ENCODE measurements at regions not wholly inside any gene's neighbourhood (a gene's known extent, or its start where the extent isn't known, plus 50 kb on each side); places are given as distances from the start of the nearest gene placed in this dataset.

DNA sequence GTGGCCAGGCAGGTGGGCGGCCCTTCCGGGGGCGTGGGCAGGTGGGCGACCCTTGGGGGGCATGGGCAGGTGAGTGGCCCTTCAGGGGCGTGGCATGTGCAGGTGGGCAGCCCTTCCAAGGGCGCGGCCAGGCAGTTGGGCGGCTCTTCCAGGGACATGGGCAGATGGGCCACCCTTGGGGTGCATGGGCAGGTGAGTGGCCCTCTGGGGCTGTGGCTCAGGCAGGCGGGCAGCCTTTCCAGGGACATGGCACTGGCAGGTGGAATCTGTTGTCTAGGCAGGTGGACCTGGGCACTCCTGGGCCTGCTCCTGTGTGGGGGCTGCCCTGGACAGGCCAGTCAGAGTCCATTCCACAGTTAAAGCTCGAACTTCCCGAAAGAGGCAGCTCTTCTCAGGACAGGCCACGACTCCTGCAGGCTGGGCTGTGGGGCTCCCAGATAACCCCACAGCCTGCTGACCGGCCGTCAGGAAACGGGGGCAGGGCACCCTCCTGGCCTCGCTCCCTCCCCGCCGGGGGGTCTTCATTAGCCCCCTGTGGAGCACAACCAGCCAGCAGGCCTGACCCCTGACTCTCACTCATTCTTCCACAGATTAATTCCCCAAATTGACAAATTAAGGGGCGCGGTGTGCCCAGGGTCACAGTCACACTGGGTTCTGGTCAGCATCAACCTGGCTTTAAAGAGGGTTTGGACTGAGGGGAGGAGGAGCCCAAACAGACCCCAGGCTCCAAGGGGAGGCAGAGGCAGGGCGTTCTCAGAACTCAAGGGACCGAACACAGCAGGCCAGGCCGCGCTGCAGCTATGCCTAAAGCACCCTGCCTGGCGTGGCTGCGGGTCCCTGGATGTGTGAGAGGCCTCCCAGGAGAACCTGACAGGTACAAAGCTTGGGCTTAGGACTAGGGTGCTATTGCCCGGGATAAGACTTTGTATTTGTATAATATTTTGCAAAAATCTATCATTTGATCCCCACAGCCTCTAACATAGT, 130.0 kb downstream of the DLL1 start:
- DNase-seq (ENCODE audit: low spot score), result no peak

DNA sequence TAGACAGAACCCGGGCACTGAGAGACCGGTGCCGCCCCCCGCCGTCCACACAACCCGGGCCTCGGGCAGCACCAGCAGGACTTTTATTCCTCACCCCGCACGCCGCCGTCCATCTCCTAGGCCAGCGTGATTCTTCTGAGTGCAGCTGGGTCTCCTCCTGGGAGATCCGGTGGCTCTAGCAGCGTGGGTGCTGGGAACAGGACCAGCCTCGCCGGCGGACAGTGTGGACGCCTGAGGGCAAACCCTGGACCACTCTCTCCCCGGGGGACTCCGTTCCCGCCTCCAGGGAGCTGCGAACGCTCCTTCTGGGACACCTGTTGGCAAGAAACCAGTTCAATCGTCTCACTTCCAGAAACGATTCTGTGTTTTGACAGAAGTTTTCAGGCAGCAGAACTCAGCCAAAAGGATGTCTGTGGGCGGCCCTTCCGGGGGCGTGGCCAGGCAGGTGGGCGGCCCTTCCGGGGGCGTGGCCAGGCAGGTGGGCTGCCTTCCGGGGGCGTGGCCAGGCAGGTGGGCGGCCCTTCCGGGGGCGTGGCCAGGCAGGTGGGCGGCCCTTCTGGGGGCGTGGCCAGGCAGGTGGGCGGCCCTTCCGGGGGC, 130.7 kb downstream of the DLL1 start:
- DNase-seq (ENCODE audit: low spot score), result no peak

DNA sequence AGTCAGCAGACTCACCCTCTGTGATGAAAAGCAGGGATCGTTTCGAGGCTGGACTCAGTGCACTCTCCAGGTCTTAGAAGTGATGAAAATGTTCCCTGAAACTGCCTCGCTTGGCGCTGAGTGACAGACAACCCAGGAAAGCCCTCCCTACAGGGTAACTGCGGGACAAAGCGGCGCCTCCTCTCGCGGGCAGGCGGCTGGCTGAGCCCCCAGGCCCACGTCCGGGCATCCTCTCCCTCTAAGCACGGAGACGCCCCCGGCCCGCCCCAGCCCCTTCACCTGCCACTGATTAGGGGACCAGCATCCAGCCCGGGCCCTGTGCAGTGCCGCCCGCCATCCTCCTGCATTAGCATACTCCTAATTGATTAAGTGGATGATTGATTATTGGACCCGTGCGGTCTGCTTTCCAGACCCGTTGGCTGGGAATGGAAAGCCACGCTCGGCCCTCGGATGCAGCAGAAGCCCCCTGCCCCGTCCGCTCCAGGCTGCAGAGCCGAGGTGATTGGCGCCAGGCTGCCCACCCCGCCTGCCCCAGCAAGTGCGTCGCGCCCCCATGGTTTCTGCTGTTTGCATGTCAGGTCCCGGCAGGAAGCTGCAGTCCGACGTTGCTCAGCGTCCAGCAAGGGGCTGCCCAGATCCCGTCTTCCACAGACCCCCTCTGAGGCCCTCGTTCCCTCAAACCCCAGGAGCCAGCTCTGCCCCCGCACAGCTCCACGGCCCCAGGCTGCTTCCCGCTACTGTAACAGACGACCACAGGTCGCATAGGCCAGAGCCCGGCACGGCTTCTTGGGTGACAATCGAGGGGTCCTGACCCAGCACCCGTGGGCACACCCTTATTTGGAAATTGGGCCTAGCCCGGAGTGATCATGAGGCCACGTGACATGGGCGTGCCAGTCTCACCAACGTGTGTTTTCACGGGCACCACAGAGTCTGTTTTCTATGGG, 131.6 kb downstream of the DLL1 start:
- no peak for DNase-seq (ENCODE audit: low spot score)

- DNase-seq (ENCODE audit: low spot score), result no peak
Measured at GRCh38 chr6:170158296-170159021, 132.4 kb downstream of the DLL1 start.

GRCh38 chr6:170157567-170158218, 133.2 kb downstream of the DLL1 start:
- no peak for DNase-seq (ENCODE audit: low spot score)

GRCh38 chr6:170156448-170157375, 134.2 kb downstream of the DLL1 start:
- DNase-seq (ENCODE audit: low spot score), result no peak

DNA sequence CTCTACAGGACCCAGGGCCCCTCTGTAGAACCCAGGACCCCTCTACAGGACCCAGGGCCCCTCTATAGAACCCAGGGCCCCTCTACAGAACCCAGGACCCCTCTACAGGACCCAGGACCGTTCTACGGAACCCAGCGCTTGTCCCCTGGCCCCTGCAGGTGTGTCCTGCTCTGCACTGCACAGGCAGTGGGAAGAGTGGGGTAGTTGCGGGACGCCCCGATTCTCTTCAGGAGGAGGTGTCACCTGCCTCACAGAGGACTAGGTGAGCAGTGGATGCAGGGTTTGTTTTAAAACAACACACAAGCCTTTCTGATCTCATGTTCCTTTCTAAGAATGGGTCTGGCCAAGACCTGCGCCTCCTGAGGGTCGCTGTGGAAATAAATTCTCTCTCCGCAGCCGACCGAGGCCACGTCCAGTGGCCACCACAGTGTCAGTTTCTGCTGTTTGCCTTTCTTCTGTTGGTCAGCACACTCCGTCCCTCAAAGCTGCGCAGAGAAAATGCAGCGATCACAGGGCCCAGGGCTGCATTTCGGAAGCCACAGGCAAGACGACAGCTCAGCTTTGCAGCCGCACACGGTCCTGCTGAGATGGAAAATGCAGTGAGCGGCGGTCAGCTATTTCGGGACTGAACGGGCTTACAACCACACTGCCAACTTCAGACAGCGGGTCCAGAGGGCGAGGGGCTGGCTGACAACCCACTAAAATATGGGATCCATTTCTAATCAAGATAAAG, 135.2 kb downstream of the DLL1 start:
- DNase-seq (ENCODE audit: low spot score), result no peak

DNA sequence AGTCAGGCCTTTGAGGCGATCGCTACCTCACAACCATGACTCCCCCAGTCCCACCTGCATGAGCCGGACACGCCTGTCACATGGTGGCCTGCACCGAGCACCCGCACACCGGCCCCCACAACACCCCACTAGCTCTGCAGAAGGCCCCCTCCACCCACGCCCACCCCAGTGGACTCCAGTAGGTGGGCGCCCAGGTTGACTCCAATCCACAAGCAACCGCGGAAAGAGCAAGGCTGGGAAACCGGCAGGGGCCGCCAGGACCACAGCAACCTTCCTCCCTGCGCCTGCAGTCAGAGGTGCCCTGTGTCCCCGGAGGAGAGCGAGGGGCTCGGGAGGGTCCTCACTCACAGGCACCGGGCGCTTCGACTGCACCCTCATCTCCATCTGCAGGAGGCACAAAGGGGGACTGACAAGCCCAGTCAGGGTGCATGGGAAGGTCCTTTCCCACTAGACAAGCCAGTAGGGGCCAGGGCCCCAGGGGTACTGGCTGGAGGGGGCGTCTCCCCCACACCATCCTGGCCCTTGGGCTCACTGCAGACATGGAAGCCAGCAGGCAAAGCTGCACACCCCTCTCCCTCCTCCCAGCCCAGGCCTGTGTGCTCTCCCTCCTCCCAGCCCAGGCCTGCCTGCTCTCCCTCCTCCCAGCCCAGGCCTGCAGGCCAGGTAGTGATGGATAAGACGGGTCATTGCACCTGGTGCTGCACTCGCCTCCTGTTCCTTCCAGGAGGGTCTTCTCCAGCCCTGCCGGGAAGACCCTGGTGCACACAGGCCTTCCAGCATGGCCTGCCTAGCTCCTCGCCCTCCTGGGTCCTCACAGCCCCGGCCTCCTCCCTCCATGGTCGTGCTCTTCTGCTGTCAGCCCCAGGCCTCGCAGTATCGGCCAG, 137.2 kb downstream of the DLL1 start:
- DNase-seq (ENCODE audit: low spot score), result no peak

DNA sequence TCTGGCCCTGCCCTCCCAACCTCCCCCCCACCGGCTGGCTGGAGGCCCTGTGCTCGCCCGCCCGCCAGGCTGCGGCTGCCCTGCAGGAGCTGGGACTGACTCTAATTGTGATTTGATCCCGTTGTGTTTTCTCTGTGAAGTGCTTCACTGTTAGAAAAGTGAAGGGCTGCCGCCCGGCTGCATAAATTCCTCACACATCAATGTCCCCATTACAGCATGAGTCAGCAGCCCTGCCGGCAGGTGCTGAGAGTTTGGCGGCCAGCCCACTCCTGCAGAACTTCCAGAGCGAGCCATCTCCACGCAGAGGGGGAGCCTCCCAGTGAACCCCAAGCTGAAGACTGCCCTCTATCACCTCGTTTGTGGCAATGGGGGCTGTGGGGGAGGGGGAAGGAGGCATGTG, 137.9 kb downstream of the DLL1 start:
- DNase-seq (ENCODE audit: low spot score), result no peak

DNA sequence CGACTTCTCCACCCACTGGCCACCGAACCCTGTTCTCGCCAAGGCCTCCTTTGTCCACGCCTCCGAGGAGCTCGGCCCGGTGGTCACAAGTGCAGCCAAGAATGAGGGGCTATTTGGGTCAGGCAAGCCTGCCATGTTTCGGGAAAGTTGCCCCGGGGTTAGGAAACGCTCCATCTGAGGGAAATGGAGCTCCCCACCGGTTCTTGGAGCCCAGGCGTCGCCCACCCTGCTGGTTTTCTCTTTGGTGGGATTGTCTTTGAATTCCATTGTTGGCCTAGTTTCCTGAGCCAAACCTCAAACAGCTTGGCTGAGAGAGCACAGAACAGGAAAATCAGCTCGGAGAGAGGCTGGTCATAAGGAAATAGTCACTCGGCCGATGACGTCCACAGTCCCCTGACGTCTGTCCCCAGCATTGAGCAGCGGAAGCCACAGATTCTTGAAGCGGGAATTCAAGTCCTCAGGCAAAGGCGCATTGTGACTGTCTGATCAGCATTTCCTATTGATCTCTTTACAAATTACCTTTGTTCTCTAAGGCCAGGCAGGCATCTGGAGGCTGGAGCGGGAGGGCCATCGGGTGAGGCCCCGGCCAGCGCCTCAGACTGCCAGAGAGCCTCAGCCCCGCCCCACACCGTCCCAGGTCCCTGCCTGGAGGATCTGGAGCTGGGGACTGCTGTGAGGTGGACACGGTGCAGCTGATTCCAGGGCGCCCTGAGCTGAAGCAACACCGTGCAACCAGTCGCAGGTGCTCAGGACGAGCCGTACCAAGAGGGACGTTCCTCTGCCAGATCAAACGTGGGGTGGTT, 138.6 kb downstream of the DLL1 start:
- no peak for DNase-seq (ENCODE audit: low spot score)

DNA sequence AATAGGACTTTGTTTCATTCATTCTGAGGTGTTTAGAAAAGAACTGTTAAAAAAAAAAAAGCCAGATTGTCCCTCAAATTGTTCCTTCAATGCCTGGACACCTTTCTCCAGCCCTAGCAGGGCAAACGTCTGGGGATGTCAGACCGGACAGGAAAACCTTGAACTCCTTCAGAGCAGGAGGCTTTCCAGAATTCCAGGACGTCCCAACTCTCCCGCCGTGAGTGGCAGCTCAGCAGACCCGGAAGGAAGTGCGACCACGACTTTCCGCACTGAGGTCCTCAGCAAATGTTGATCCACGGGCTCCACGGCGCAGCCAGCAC, 139.1 kb downstream of the DLL1 start:
- DNase-seq (ENCODE audit: low spot score), result no peak

- no peak for DNase-seq (ENCODE audit: low spot score)
Measured at GRCh38 chr6:170151321-170151771, 139.5 kb downstream of the DLL1 start.

DNA sequence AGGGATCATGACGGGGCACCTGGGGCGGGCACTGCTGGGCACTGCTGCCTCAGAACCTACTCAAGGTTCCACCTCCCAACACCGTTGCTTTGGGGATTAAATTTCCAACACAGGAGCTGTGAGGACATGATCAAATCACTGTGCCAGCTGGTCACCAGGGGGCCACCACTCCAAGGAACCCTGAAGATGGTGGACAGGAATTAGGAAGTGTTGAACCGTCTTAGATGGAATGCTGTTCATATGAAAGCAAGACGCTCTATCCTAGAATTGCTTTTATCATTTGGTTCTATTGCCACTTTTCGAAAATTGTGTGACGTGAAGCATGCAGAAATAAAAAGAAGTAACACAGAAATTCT, 140.3 kb downstream of the DLL1 start:
- DNase-seq (ENCODE audit: low spot score), result no peak

DNA sequence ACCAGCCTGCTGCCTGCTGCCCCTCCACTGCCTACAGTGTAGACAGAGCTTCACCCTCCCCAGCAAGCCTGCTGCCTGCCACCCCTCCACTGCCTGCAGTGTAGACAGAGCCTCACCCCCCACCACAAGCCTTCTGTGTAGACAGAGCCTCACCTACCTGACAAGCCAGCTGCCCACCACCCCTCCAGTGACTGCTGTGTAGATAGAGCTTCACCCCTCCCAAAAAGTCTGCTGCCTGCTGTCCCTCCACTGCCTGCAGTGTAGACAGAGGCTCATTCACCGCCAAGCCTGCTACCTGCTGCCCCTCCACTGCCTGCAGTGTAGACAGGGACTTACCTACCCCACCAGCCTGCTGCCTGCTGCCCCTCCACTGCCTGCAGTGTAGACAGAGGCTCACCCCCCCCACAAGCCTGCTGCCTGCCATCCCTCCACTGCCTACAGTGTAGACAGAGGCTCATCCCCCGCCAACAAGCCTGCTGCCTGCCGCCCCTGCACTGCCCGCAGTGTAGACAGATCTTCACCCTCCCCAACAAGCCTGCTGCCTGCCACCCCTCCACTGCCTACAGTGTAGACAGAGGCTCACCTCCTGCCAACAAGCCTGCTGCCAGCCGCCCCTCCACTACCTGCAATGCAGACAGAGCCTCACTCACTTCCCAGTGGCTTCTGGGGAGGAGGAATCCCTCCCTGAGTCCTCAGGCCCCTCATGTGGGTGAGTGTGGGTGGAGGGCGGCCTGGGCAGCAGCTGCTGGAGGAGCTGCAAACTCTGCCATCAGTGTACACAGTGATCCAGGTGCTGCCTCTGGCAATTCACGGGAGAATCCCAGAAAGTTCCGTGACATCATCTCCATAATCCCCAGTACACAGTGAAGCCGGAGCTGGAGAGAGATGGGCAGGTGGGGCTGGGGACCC, 140.9 kb downstream of the DLL1 start:
- DNase-seq (ENCODE audit: low spot score), result no peak

GRCh38 chr6:170148709-170149470, 142.0 kb downstream of the DLL1 start:
- DNase-seq (ENCODE audit: low spot score), result no peak
